H9 (cell line): ENCODE measurements at regions not wholly inside any gene's neighbourhood (a gene's known extent, or its start where the extent isn't known, plus 50 kb on each side); places are given as distances from the start of the nearest gene placed in this dataset.

ENCODE experiments used
- DNase-seq: peaks from one replicate; pipeline ENCODE4 v3.0.0-alpha.2; 2017
- H2AFZ ChIP-seq: one replicate; pipeline ENCODE4 v1.6.1; 2013; ENCODE audit warnings: mild to moderate bottlenecking, low read length, control low read depth, moderate library complexity
- H2AK5ac ChIP-seq: 2 replicates; pipeline ENCODE4 v1.6.1; 2013; ENCODE audit warnings: low read length, control low read depth, mixed read lengths; ENCODE audit not compliant: insufficient read length
- H2BK120ac ChIP-seq: one replicate; pipeline ENCODE4 v1.6.1; 2013; ENCODE audit warnings: low read depth, mild to moderate bottlenecking, low read length, control low read depth, inconsistent platforms; ENCODE audit not compliant: poor library complexity, severe bottlenecking
- H2BK12ac ChIP-seq: 2 replicates; pipeline ENCODE4 v1.6.1; 2013; ENCODE audit warnings: low read length, control low read depth, mixed read lengths, low read depth; ENCODE audit not compliant: insufficient read length
- H2BK15ac ChIP-seq: 2 replicates; pipeline ENCODE4 v1.6.1; 2013; ENCODE audit warnings: low read depth, low read length, control low read depth
- H2BK20ac ChIP-seq: one replicate; pipeline ENCODE4 v1.6.1; 2013; ENCODE audit warnings: low read depth, mild to moderate bottlenecking, low read length, control low read depth, inconsistent platforms; ENCODE audit not compliant: poor library complexity, severe bottlenecking
- H2BK5ac ChIP-seq: 2 replicates; pipeline ENCODE4 v1.6.1; 2013; ENCODE audit warnings: low read length, control low read depth, mixed read lengths; ENCODE audit not compliant: insufficient read length
- H3K14ac ChIP-seq: 2 replicates; pipeline ENCODE4 v1.6.1; 2013; ENCODE audit warnings: low read length, control low read depth; ENCODE audit not compliant: insufficient read depth
- H3K18ac ChIP-seq: 2 replicates; pipeline ENCODE4 v1.6.1; 2013; ENCODE audit warnings: low read depth, mild to moderate bottlenecking, mixed read lengths, low read length, control low read depth; ENCODE audit not compliant: insufficient read length
- H3K23ac ChIP-seq: 2 replicates; pipeline ENCODE4 v1.6.1; 2013; ENCODE audit warnings: low read length, control low read depth, mixed read lengths, low read depth; ENCODE audit not compliant: insufficient read length
- H3K23me2 ChIP-seq: 2 replicates; pipeline ENCODE4 v1.6.1; 2013; ENCODE audit warnings: low read depth, mild to moderate bottlenecking, mixed read lengths, low read length, control low read depth; ENCODE audit not compliant: insufficient read length, poor library complexity, severe bottlenecking
- H3K27ac ChIP-seq: 2 replicates; pipeline ENCODE4 v1.5.1; 2013; ENCODE audit warnings: low read length, control low read depth, mixed read lengths, low read depth; ENCODE audit not compliant: insufficient read length
- H3K27me3 ChIP-seq: 2 replicates; pipeline ENCODE4 v1.6.1; 2013; ENCODE audit warnings: low read length, control low read depth, inconsistent platforms; ENCODE audit not compliant: insufficient read depth
- H3K4ac ChIP-seq: 2 replicates; pipeline ENCODE4 v1.6.1; 2013; ENCODE audit warnings: low read depth, mild to moderate bottlenecking, control low read depth, inconsistent platforms, low read length, moderate library complexity
- H3K4me1 ChIP-seq: 2 replicates; pipeline ENCODE4 v1.6.1; 2013; ENCODE audit warnings: low read length, control low read depth, inconsistent platforms; ENCODE audit not compliant: insufficient read depth
- H3K4me2 ChIP-seq: 2 replicates; pipeline ENCODE4 v1.6.1; 2013; ENCODE audit warnings: low read length, control low read depth, mixed read lengths; ENCODE audit not compliant: insufficient read length, insufficient read depth
- H3K56ac ChIP-seq: 2 replicates; pipeline ENCODE4 v1.6.1; 2013; ENCODE audit warnings: low read depth, mild to moderate bottlenecking, mixed read lengths, low read length, control low read depth; ENCODE audit not compliant: insufficient read length
- H3K79me1 ChIP-seq: 2 replicates; pipeline ENCODE4 v1.6.1; 2013; ENCODE audit warnings: low read depth, mild to moderate bottlenecking, moderate library complexity, low read length, control low read depth, inconsistent platforms; ENCODE audit not compliant: insufficient read depth, poor library complexity, severe bottlenecking
- H3K79me2 ChIP-seq: 2 replicates; pipeline ENCODE4 v1.6.1; 2013; ENCODE audit warnings: low read length, control low read depth, inconsistent platforms; ENCODE audit not compliant: insufficient read depth
- H3K9ac ChIP-seq: 2 replicates; pipeline ENCODE4 v1.6.1; 2013; ENCODE audit warnings: low read length, control low read depth, mixed read lengths; ENCODE audit not compliant: insufficient read length; ENCODE audit errors: extremely low read depth
- H3K9me3 ChIP-seq: one replicate; pipeline ENCODE4 v1.6.1; 2013; ENCODE audit warnings: low read depth, low read length, inconsistent platforms; ENCODE audit not compliant: control insufficient read depth
- H3T11ph ChIP-seq: one replicate; pipeline ENCODE4 v1.6.1; 2013; ENCODE audit warnings: mild to moderate bottlenecking, low read length, control low read depth, inconsistent platforms
- H4K20me1 ChIP-seq: one replicate; pipeline ENCODE4 v1.6.1; 2013; ENCODE audit not compliant: control insufficient read depth, insufficient read length, insufficient read depth
- H4K5ac ChIP-seq: 2 replicates; pipeline ENCODE4 v1.6.1; 2013; ENCODE audit warnings: low read depth, mild to moderate bottlenecking, mixed read lengths, low read length, control low read depth; ENCODE audit not compliant: insufficient read length
- H4K8ac ChIP-seq: replicated peaks from 2 replicates; pipeline ENCODE4 v1.6.1; 2013; ENCODE audit warnings: low read length, control low read depth, mixed read lengths, low read depth; ENCODE audit not compliant: insufficient read length
- H4K91ac ChIP-seq: 2 replicates; pipeline ENCODE4 v1.6.1; 2013; ENCODE audit warnings: low read depth, mild to moderate bottlenecking, moderate library complexity, mixed read lengths, low read length, control low read depth; ENCODE audit not compliant: insufficient read length
- H3K27ac Mint-ChIP-seq, 3 experiments: 2 replicates in 2 of 3; 3 replicates in 1 of 3; pipeline ENCODE4 v1.8.0; 2020 to 2021; ENCODE audit warnings: mixed read lengths in 3 of 3, mild to moderate bottlenecking in 1 of 3, moderate library complexity in 1 of 3
- H3K27me3 Mint-ChIP-seq: 2 replicates; pipeline ENCODE4 v1.8.0; 2021; ENCODE audit warnings: low read depth, mild to moderate bottlenecking, moderate library complexity, mixed read lengths
- H3K36me3 Mint-ChIP-seq, 3 experiments: 2 replicates in 2 of 3; 3 replicates in 1 of 3; pipeline ENCODE4 v1.8.0; 2020 to 2021; ENCODE audit warnings: low read depth in 3 of 3, mixed read lengths in 3 of 3; ENCODE audit not compliant: insufficient read depth in 1 of 3
- H3K4me1 Mint-ChIP-seq, 2 experiments: 2 replicates each; pipeline ENCODE4 v1.8.0; 2020; ENCODE audit warnings: mixed read lengths in 2 of 2
- H3K4me3 Mint-ChIP-seq, 2 experiments: 2 replicates in 1 of 2; 3 replicates in 1 of 2; pipeline ENCODE4 v1.8.0; 2020 to 2021; ENCODE audit warnings: mild to moderate bottlenecking in 2 of 2, mixed read lengths in 2 of 2, moderate library complexity in 1 of 2
- H3K9me3 Mint-ChIP-seq, 2 experiments: 2 replicates in 1 of 2; 3 replicates in 1 of 2; pipeline ENCODE4 v1.8.0; 2020; ENCODE audit warnings: mild to moderate bottlenecking in 2 of 2, mixed read lengths in 2 of 2, moderate library complexity in 1 of 2
- CTCF ChIP-seq: fragments of 200-600 bp; sonication (generic); conservative IDR thresholded peaks from 3 replicates; pipeline ENCODE4 v1.8.0; 2021; ENCODE audit warnings: antibody characterized with exemption, mild to moderate bottlenecking

- Histone ChIP-seq H3K23me2 (no peaks in the 10 kb centered on the region), H4K5ac (no peak overlapping the region), H3K27me3 (no peaks in the 10 kb centered on the region), H3K23ac (no peak overlapping the region), H3K9me3 (no peaks in the 10 kb centered on the region), H3K79me1 (no peaks in the 10 kb centered on the region), H3K79me2 (no peaks in the 10 kb centered on the region), H3K4me2 (no peak overlapping the region), H4K8ac (no peak overlapping the region), H3K18ac (no peak overlapping the region), H3K27ac (no peak overlapping the region), H3K4ac (no peak overlapping the region), H2AK5ac (no peak overlapping the region), H4K20me1 (no peaks in the 10 kb centered on the region), H4K91ac (no peak overlapping the region), H2BK20ac (no peak overlapping the region), H2BK12ac (no peak overlapping the region), H2BK120ac (no peak overlapping the region), H3K56ac (no peak overlapping the region), H3K4me1 (no peaks in the 10 kb centered on the region), H2BK15ac (no peak overlapping the region), H2AFZ (no peak overlapping the region), H3T11ph (no peak overlapping the region), H3K9ac (no peak overlapping the region), H3K14ac (no peak overlapping the region), H2BK5ac (no peak overlapping the region)
- no peak overlapping the region for H3K27ac Mint-ChIP-seq
- H3K36me3 Mint-ChIP-seq = no peaks in the 10 kb centered on the region
- no peaks in the 10 kb centered on the region for H3K27me3 Mint-ChIP-seq
- TF ChIP-seq CTCF = no peak
- no peak overlapping the region for H3K4me3 Mint-ChIP-seq
- H3K9me3 Mint-ChIP-seq = no peaks in the 10 kb centered on the region
- DNase-seq = no peak
- peaks cover 7 to 10% of the 10 kb centered on the region in 2 experiments for H3K4me1 Mint-ChIP-seq
Observed at GRCh38 chr7:46547044-46547443, 626.0 kb upstream of the IGFBP3 start.
